ENCODE measurements at regions not wholly inside any gene's neighbourhood (a gene's known extent, or its start where the extent isn't known, plus 50 kb on each side); places are given as distances from the start of the nearest gene placed in this dataset.

DNA sequence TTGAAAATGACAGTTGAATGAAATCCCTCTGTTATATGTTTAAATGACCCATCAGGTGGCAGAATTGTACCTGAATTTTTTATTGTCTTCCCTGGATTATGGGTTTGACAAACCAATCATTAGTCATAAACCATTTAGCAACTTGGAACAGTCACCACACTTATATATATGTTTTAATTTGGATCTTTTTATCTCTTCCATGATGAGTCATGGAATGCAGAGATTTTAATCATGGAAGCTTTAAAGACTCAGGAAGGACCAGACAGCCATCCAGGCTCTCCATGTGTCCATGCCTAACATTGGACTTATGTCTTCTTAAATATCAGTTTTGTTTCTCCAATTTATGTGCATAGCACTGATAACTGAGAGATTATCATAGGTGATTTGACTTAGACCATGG, 188.3 kb upstream of the ZSWIM2 start:
- no peak for TF ChIP-seq SUZ12 (IDR thresholded peaks at IDR 0.05; ENCODE audit: extremely low read depth, insufficient read depth, insufficient read length)
- TF ChIP-seq ZNF274 (IDR thresholded peaks at IDR 0.05; ENCODE audit: low read depth, low read length) = no peak
- TF ChIP-seq YY1 (IDR thresholded peaks at IDR 0.05; ENCODE audit: insufficient read depth, insufficient read length) = no peak

Data from NT2/D1 (cell line).